Inflammatory macrophage treated with lipopolysaccharide for 1 hour (primary cell): ENCODE measurements at regions not wholly inside any gene's neighbourhood (a gene's known extent, or its start where the extent isn't known, plus 50 kb on each side); places are given as distances from the start of the nearest gene placed in this dataset.
"Not testable (repeated sequence)": the region's sequence is repeated elsewhere in the genome, so short reads cannot be mapped to it uniquely, and the experiment has no call there.

Experiments used
- DNase-seq, 2 donors: peaks; one replicate each; pipeline ENCODE4 v3.0.0-alpha.2; 2020 to 2022

DNA sequence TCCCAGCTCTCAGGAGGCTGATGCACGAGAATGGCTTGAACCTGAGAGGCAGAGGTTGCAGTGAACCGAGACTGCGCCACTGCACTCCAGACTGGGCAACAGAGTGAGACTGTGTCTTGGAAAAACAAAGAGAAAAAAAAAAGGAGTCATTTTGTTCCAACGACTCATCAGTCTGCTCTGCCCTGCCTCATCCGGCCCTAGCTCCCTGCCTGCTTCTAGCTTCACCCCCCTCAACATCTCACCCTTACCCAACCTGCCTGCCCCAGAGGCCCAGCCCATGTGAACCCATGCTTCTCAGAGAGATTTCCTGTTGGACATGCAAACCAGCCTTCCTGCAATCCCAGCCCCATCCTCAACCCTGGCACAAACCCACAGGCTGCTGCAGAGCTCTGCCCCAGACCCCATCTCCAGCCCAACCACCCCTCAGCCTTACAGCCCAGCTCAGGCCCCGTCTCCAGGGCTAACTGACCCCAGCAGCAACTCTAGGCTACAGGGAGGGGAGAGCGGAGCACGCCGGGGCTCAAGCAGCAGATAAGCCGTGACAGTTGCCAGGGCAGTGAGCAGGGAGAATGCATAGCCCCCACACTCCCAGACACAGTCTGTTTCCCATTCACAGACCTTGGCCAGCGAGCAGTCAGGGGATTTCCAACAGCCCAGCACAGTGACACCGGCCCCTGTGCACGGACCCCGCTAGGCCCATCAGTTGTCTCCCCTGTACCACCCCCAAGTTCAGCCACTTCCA lies 86.0 kb upstream of the KCTD7 start:
- no peak for DNase-seq

DNA sequence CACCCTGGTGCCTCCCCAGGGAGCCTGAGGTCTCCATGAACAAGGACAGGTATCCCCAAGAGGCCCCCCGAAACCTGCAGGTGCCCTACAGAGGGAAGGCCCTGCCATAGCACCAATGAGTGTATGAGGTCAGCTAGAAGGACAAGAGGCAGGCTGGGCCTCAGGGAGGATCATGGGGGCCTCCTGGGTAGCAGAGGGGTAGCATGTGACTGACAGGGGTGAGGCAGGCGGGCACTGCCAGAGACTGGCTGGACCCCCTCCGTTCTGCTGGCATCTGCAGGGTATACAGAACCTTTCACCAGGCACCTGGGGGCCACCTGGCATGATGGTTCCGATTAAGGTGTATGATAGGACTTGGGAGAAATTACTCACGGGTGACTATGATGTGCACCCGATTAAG lies 79.2 kb upstream of the KCTD7 start:
- no peak for DNase-seq

DNA sequence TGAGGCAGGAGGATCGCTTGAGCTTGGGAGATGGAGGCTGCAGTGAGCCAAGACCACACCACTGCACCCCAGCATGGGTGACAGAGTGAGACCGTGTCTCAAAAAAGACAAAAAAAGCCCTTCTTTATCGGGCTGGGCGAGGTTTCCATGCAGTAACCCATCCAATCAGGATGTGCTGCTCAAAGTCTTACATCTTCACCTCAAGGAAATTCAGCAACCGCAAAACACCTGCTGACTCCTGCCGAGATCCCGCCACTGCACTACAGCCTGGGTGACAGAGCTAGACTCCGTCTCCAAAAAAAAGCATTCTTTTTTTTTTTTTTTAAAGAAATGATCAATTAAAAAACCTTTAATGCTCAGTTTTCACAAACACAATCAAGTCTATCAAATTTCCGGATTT lies 75.7 kb upstream of the KCTD7 start:
- no peak for DNase-seq

DNA sequence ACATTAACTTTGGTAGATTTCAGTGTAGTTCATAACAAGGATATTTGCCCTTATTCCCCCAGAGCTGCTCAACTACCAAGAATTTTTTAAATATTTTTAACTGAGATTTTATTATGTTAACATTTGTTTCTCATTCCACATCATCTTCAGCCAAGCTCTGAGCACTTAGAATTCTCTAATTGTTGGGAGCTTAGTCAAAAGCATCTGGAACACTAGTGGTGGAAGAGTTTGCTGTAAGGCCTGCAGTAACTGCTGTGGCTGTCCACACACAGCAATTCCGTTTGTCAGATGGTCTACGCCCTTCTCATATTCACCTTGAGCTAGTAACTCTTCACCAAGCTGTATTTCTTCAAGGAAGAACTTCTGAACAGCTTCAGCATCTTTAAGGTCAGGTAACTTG lies 75.0 kb upstream of the KCTD7 start:
- not testable (repeated sequence) for DNase-seq

DNA sequence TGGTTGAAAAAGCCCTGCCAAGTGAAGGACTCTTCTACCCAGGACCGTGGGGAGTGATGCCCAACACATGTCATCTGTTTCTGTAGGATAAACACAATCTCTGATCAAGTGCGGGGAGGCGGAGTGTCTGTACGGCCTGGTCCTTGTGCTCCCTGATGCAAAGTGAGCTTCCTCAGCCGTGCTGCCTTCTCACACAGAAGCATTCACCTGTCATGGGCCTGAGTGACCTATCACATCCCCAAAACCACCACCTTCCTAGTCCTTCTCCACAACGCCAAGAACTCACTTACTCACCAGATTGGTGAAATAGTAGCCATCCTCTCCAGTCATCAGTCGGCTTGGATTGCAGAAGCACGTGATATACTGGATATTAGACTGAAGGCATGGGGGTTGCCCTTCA lies 74.4 kb upstream of the KCTD7 start:
- not testable (repeated sequence) for DNase-seq

DNA sequence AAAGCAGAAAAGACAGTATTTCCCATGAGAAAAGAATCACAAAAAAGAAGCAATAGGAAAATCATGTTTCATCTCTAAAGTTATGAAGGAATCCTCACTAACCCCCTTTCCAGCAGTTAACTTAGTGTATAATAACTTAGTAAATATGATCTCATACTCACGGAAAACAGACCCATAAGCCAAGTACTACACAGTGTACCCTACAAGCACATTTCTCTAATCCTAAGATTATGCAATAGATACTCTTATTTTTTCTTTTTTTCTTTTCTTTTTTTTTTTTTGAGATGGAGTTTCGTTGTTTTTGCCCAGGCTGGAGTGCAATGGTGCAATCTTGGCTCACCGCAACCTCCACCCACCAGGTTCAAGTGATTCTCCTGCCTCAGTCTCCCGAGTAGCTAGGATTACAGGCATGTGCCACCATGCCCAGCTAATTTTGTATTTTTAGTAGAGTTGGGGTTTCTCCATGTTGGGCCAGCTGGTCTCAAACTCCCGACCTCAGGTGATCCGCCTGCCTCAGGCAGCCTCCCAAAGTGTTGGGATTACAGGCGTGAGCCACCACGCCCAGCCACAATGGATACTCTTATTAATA lies 73.7 kb upstream of the KCTD7 start:
- DNase-seq, result not testable (repeated sequence)

DNA sequence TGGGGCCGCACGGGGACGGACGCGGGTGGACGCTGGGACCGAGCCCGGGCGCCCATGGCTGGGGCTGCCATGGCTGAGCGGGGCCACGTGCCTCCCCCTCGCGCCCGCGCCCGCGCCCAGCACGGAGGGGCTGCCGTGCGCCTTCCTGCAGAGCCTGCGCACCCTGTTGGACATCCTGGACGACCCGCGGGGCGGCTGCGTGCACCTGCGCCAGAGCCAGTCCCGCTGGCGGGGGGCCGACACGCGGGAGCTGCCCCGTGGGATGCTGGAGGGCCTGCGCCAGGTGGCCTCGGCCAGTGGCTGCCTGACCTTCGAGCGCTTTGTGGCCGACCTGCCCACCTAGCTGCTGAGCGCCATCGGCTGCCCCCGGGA lies 72.5 kb upstream of the KCTD7 start:
- DNase-seq, result no peak

DNA sequence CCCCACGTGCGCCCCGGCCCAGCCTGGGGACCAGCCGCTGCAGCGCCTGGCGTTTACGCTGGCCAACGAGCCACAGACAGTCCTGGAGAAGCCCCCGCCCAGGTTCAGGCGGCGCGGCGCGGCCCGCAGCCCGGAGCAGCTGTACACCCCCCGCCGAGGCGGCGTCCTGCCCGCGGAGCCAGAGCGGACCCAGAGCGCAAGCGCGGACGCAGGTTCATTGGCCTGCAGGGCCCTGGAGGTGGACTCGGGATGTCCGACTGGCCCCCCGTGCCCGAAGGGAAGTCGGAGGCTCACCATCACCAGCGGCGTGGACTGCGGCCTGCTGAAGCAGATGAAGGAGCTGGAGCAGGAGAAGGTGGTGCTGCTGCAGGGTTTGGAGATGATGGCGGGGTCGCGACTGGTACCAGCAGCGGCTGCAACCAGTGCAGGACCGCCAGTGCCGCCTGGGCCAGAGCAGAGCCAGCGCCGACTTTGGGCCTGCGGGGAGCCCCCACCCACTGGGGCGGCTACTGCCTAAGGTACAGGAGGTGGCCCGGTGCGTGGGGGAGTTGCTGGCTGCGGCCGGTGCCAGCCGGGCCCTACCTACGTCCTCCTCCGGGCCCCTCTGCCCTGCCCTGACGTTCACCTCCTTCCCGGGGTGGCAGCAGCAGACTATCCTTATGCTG lies 72.0 kb upstream of the KCTD7 start:
- DNase-seq, result no peak

DNA sequence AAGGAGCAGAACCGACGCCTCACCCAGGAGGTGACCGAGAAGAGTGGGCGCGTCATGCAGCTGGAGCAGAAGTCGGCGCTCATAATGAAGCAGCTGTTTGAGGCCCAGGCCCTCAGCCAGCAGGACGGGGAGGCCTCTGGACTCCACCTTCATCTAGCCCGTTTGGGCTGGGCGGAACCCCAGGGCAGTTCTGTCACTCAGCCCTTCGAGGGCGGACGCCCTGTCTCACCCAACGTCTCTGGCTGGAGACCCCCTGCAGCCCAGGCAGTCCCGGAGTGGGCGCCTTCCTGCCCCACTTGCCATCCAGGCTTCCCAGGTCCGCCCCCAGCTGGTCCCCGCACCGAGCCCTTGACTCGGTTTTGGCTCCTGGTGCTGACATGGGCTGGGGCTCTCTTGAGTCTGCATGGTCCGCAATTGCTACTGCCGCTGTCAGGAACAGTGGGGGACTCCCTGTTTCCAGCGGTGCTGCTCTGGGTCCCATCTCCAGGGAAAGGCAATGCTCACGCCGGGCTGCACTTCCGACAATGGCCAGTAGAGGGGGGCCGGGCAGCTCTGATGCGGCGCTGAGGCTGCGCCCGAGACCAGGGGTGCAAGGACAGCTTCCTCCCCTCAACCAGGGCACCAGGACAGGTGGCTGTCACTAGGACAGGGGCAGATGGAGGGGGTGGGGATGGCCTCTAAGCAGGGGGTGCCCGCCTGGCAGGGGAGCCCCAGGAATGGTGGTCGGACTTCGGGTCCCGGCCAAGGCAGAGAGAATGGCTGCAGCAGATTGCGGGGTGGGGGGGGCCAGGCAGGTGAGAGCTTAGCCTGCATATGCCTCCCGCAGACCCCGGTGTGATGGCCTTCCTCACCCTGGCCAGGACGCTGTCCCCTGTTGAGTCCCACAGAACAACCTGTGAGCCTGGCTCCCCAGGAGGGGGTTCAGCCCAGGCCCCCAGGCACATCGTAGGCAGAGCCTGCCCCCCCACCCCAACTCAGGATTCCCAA lies 71.2 kb upstream of the KCTD7 start:
- DNase-seq, result peak; percentile 14 to 83

DNA sequence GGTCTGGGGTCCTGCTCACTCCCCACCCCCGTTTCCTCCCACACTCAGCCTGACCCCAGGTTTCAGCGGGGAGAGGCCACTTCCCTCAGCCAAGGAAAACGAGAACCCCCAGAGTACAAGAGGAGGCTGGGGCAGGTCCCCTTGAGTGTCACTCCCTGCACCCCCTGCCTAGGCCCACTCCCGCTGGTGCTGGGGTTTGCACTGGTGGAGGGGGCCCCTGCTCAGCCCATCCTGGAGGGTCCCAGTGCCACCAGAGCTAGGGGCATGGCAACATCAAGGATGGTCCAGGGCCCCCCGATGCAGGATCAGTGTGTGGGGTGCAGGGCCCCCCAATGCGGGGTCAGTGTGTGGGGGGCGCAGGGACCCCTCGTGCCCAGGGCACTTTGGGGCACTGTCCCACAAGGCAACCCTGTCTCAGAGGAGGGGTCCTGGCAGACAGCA lies 70.5 kb upstream of the KCTD7 start:
- DNase-seq, result no peak

DNA sequence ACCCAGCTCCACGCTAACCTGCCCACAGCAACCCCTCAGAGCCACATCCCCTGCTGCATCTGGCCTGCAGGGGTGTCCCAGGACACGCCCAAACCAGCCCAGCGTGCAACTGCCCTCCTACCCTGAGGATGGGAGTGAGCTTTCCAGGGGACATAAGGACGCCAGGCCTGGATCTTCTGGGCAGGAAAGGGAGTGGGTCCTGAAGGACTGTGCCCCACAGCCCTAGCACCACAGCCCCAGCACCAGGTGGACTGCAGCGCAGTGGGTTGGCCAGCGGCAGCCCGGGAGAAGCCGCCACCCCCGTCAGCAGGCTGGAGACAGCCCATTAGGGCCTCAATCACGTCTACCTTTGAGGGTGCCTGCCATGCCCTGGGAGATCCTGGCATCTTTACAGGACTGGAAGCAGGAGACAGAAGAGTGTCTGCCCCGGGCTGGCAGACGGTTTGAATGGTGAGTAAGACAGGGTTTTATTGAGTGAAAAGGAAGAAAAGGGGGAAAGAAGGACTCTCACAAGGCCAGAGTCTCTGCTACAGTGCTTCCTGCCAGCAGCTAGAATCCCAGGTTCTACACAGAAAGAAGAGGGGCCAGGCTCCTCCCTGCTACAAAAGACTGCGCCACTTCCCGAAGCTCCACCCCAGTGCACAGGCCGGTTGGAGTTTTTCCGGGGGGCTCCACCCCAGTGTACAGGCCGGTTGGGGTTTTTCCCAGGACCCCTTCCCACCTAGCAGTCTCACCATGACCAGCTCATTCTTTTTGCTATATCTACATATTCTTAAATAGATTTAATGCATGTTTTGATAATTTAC lies 69.8 kb upstream of the KCTD7 start:
- DNase-seq, result no peak

DNA sequence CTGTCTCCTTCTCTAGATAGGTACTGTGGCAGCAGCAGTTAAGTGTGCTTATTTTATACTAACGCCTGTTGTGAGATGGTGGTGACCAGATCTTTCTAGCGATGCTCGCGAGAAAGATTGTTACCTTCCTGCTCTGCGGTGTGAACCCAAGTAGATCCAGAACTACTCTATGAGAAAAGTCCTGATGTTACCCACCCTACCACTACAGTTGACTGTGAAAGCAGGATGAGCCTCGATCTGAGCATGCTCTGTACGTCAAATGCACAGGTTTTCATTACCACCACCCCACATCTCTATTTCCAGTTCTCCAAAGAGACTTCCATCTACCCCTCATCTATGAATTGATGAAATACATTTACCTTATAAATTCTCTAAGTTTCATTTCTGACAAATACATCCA lies 64.6 kb upstream of the KCTD7 start:
- DNase-seq, result no peak

DNA sequence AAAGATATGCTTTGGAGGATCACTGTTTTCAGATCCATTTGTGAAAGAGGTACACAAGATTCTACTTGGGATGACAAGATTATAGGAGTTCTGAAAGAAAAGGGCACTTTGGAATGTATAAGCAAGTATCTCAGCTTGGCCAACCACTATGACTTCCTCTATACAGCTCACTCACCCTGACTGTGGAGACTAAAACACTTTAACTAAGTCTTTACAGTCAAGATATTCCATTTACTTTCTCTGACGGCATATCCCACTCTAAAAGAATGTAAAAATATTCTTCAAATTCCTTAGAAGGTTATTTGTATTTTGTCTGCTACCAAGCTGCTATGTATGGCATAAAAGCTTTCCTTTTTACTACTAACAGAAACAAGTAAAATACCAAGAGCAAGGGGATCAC lies 58.5 kb upstream of the KCTD7 start:
- not testable (repeated sequence) for DNase-seq

DNA sequence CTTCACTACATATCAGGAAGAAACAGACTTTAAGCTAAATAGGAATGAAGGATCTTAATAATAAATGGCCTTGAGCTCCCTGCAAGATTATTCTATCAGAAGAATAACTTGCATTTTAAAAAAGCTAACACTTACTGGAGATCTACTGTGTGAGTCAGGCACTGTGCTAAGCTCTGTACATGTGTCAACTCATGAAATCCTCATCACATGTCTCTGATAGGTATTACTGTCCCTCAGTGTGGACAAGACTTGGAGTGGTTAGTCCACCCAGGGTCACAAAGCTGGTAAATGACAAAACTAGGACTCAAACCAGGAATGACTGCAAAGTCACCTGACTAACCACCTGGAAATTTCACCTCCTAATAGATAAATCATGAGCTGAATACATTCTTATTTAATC lies 57.1 kb upstream of the KCTD7 start:
- no peak for DNase-seq

DNA sequence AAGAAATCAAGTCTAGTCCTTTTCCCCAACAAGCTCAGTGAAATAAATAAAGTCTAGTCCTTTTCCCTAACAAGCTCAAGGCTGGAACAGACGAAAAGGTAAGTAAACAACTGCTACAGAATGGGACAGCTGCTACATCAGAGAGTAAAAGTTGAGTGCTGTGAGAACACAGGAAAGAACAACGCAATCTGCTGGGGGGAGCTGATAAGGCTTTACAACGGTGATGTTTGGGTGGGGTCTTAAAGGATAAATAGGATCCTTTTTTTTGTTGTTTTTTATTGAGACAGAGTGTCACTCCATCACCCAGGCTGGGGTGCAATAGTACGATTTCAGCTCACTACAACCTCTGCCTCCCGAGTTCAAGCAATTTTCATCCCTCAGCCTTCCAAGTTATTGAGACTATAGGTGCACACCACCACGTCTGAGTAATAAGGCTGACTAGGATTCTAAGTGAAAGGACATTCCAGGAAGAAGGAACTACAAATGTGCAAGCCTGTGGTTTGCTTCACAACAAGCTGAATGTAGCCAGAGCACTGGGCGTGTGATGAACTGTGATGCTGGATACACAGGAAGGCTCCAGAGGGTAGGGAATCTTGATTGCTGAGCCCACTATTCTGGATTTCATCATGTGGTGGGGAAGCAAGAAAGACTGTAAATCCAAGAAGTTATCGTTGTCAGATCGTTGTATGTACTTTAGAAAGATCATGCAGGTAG lies 54.7 kb upstream of the KCTD7 start:
- DNase-seq, result not testable (repeated sequence)

DNA sequence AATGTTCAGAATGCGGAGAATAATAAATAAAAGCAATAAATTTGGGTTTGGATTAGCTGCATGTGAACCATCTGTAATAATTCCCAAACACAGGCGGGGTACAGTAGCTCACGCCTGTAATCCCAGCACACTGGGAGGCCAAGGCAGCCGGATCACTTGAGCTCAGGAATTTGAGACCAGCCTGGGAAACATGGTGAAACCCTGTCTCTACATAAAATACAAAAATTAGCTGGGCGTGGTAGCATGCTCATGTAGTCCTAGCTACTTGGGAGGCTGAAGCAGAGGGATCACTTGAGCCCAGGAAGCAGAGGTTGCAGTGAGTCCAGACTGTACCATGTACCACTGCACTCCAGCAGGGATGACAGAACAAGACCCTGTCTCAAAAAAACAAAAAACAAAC lies 53.9 kb upstream of the KCTD7 start:
- not testable (repeated sequence) for DNase-seq

DNA sequence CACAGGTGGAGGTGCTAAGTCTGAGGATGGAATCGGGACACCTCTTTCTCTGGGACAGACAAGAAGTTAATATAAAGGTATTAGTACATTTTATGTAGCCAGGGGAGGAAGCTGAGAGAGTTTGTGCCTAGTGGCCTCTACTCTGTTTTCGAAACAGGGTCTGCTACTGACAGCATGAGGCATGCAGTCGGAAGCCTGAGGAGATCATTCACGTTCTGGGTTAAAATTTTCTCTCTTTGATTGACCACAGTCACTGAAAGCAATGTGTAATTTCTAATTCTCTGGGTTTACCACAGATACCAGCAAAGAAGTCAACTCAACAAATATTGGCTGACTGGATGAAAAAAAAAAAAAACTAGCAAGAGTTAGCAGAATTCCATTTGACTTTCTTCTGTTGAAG lies 53.3 kb upstream of the KCTD7 start:
- no peak for DNase-seq

DNA sequence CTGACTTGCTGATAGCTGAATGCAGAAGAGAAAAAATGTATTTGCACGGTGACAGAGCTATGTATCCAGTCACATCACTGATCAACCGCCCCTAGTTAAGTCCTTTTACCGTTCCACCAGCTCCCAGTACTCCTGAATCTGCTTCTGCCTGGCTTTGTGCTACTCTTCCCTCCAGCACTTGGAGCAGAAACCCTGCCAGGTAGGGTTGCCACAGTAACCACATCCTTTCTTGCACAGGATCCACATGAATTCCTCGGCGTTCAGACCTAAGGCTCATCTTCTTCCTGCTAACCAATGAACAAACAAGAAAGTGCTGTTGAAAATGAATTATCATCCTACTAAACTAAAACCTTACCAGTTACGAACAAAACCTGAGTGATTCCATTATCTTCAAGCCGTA lies 52.0 kb upstream of the KCTD7 start:
- no peak for DNase-seq
